H1 (cell line): ENCODE measurements at regions not wholly inside any gene's neighbourhood (a gene's known extent, or its start where the extent isn't known, plus 50 kb on each side); places are given as distances from the start of the nearest gene placed in this dataset.

ENCODE experiments used
- CTCF ChIA-PET: fragments of 300-600 bp; sonication (Branson Sonifier 250); formaldehyde crosslinking; loops from one replicate; lab custom pipeline; 2021; ENCODE audit not compliant: partially characterized antibody; lab: Charles Lee
- POLR2A ChIA-PET: fragments of 300-600 bp; sonication (Branson Sonifier 250); formaldehyde crosslinking; loops from one replicate; lab custom pipeline; 2021; ENCODE audit warnings: inconsistent platforms; ENCODE audit not compliant: partially characterized antibody; lab: Charles Lee
- DNase-seq, 2 experiments: peaks; one replicate each; pipeline versions ENCODE4 v3.0.0 to v3.0.0-alpha.2; 2010 to 2022; ENCODE audit warnings: low spot score in 2 of 2, low read depth in 1 of 2, mixed read lengths in 1 of 2
- FAIRE-seq: peaks from 2 replicates; lab custom pipeline; 2011; peaks lifted over from hg19 to GRCh38; lab: Jason Lieb, UNC
- H2AFZ ChIP-seq: 2 replicates; pipeline ENCODE4 v1.8.1; 2012; ENCODE audit warnings: low read length, inconsistent platforms
- H2AK5ac ChIP-seq: 2 replicates; pipeline ENCODE4 v1.6.1; 2013; ENCODE audit warnings: low read depth, low read length
- H2BK120ac ChIP-seq: replicated peaks from 2 replicates; pipeline ENCODE3; 2013; ENCODE audit warnings: low read depth, low read length, inconsistent platforms
- H2BK12ac ChIP-seq: 2 replicates; pipeline ENCODE4 v1.6.1; 2013; ENCODE audit warnings: low read depth, low read length
- H2BK15ac ChIP-seq: 2 replicates; pipeline ENCODE4 v1.6.1; 2013; ENCODE audit warnings: low read length
- H2BK20ac ChIP-seq: 2 replicates; pipeline ENCODE4 v1.6.1; 2013; ENCODE audit warnings: low read length
- H2BK5ac ChIP-seq: 2 replicates; pipeline ENCODE4 v1.6.1; 2013; ENCODE audit warnings: low read depth, low read length
- H3K14ac ChIP-seq: 2 replicates; pipeline ENCODE4 v1.6.1; 2013; ENCODE audit warnings: inconsistent platforms; ENCODE audit not compliant: insufficient read length
- H3K18ac ChIP-seq: 2 replicates; pipeline ENCODE4 v1.6.1; 2013; ENCODE audit warnings: low read length; ENCODE audit errors: extremely low read depth
- H3K23ac ChIP-seq: 2 replicates; pipeline ENCODE4 v1.6.1; 2013; ENCODE audit warnings: inconsistent platforms; ENCODE audit not compliant: insufficient read length
- H3K23me2 ChIP-seq: 2 replicates; pipeline ENCODE4 v1.6.1; 2013; ENCODE audit warnings: low read depth, low read length
- H3K27ac ChIP-seq: 2 replicates; pipeline ENCODE4 v1.6.1; 2011; ENCODE audit warnings: low read depth, low read length, inconsistent platforms
- H3K27me3 ChIP-seq, 4 experiments: replicated peaks in 1 of 4; 1 replicate in 1 of 4; 2 replicates in 3 of 4; pipeline versions ENCODE4 v1.6.1 to v1.8.1; 2011 to 2013; ENCODE audit warnings: low read length in 3 of 4, mild to moderate bottlenecking in 3 of 4, inconsistent platforms in 2 of 4, mixed read lengths in 2 of 4, moderate library complexity in 1 of 4; ENCODE audit not compliant: control insufficient read depth in 3 of 4, insufficient read depth in 3 of 4; ENCODE audit errors: extremely low read depth in 1 of 4
- H3K36me3 ChIP-seq, 4 experiments: 2 replicates each; pipeline versions ENCODE4 v1.6.1 to v1.8.1; 2011 to 2013; ENCODE audit warnings: mild to moderate bottlenecking in 4 of 4, low read length in 3 of 4, moderate library complexity in 2 of 4, control low read depth in 1 of 4, inconsistent platforms in 1 of 4; ENCODE audit not compliant: insufficient read depth in 4 of 4, control insufficient read depth in 2 of 4
- H3K4ac ChIP-seq: replicated peaks from 2 replicates; pipeline ENCODE3; 2013; ENCODE audit warnings: low read length, low read depth, mixed read lengths, inconsistent platforms; ENCODE audit not compliant: insufficient read length
- H3K4me1 ChIP-seq, 4 experiments: replicated peaks in 1 of 4; 1 replicate in 1 of 4; 2 replicates in 3 of 4; pipeline versions ENCODE4 v1.6.1 to v1.8.1; 2011 to 2013; ENCODE audit warnings: low read length in 3 of 4, inconsistent platforms in 2 of 4, mixed read lengths in 1 of 4; ENCODE audit not compliant: insufficient read depth in 4 of 4, control insufficient read depth in 3 of 4
- H3K4me2 ChIP-seq, 2 experiments: 2 replicates each; pipeline versions ENCODE4 v1.6.1 to v1.8.1; 2011 to 2013; ENCODE audit warnings: low read depth in 2 of 2, low read length in 2 of 2, control low read depth in 1 of 2, inconsistent platforms in 1 of 2, mild to moderate bottlenecking in 1 of 2; ENCODE audit not compliant: insufficient read depth in 1 of 2
- H3K4me3 ChIP-seq, 4 experiments: fragments of 200-600, 300-600 bp in 1 of 4; sonication (generic), shearing (Covaris generic), sonication (Bioruptor Twin) in 1 of 4; 2 replicates each; pipeline versions ENCODE4 v1.5.1 to v1.8.1; 2011 to 2016; ENCODE audit warnings: low read length in 4 of 4, low read depth in 3 of 4, control low read depth in 2 of 4, inconsistent platforms in 2 of 4, mild to moderate bottlenecking in 2 of 4, mixed read lengths in 1 of 4, moderate library complexity in 1 of 4; ENCODE audit not compliant: insufficient read depth in 2 of 4; ENCODE audit errors: extremely low read depth in 1 of 4
- H3K56ac ChIP-seq: replicated peaks from 2 replicates; pipeline ENCODE3; 2013; ENCODE audit warnings: low read depth, mild to moderate bottlenecking, mixed read lengths, low read length, inconsistent platforms; ENCODE audit not compliant: insufficient read length
- H3K79me1 ChIP-seq: 2 replicates; pipeline ENCODE4 v1.6.1; 2013; ENCODE audit warnings: low read depth, low read length, control low read depth
- H3K79me2 ChIP-seq, 2 experiments: 2 replicates each; pipeline versions ENCODE4 v1.6.1 to v1.8.1; 2012 to 2013; ENCODE audit warnings: low read length in 2 of 2, mild to moderate bottlenecking in 2 of 2, inconsistent platforms in 1 of 2; ENCODE audit not compliant: insufficient read depth in 2 of 2, control insufficient read depth in 1 of 2
- H3K9ac ChIP-seq, 4 experiments: replicated peaks in 1 of 4; 1 replicate in 1 of 4; 2 replicates in 3 of 4; pipeline versions ENCODE4 v1.6.1 to v1.8.1; 2011 to 2013; ENCODE audit warnings: low read depth in 3 of 4, low read length in 3 of 4, control low read depth in 2 of 4, mild to moderate bottlenecking in 2 of 4, moderate library complexity in 2 of 4, inconsistent platforms in 1 of 4; ENCODE audit errors: extremely low read depth in 1 of 4
- H3K9me3 ChIP-seq, 2 experiments: 2 replicates each; pipeline versions ENCODE4 v1.6.1 to v1.8.1; 2012 to 2013; ENCODE audit warnings: mild to moderate bottlenecking in 2 of 2, moderate library complexity in 2 of 2, control low read depth in 1 of 2, inconsistent platforms in 1 of 2, low read depth in 1 of 2, low read length in 1 of 2, mixed read lengths in 1 of 2; ENCODE audit not compliant: insufficient read depth in 2 of 2
- H4K20me1 ChIP-seq, 2 experiments: replicated peaks in 1 of 2; 2 replicates each; pipeline versions ENCODE3 to v1.8.1; 2011 to 2013; ENCODE audit warnings: inconsistent platforms in 2 of 2, low read length in 2 of 2, mild to moderate bottlenecking in 1 of 2; ENCODE audit not compliant: insufficient read depth in 2 of 2, control insufficient read depth in 1 of 2
- H4K5ac ChIP-seq: 2 replicates; pipeline ENCODE4 v1.6.1; 2013; ENCODE audit warnings: low read length, low read depth, mixed read lengths, inconsistent platforms; ENCODE audit not compliant: insufficient read length
- H4K8ac ChIP-seq: 2 replicates; pipeline ENCODE4 v1.8.0; 2013; ENCODE audit warnings: mild to moderate bottlenecking, moderate library complexity, low read length, inconsistent platforms; ENCODE audit not compliant: insufficient read depth; ENCODE audit errors: extremely low read depth
- H4K91ac ChIP-seq: replicated peaks from 2 replicates; pipeline ENCODE3; 2013; ENCODE audit warnings: low read length, mixed read lengths, inconsistent platforms; ENCODE audit not compliant: insufficient read length
- EP300 ChIP-seq, 2 experiments: IDR thresholded peaks; 1 replicate in 1 of 2; 2 replicates in 1 of 2; pipeline ENCODE4 v1.6.1; 2011 to 2012; ENCODE audit warnings: low read depth in 2 of 2, low read length in 2 of 2, mild to moderate bottlenecking in 2 of 2, borderline replicate concordance in 1 of 2, inconsistent platforms in 1 of 2, moderate library complexity in 1 of 2
- POU5F1 ChIP-seq: IDR thresholded peaks from 2 replicates; pipeline ENCODE4 v1.6.1; 2011; ENCODE audit warnings: low read depth, mild to moderate bottlenecking, low read length, moderate library complexity
- SAP30 ChIP-seq: fragments of 300-600 bp; sonication (generic); IDR thresholded peaks from 2 replicates; pipeline ENCODE4 v1.7.1; 2012; ENCODE audit warnings: low read length, moderate library complexity, mild to moderate bottlenecking, inconsistent platforms; ENCODE audit not compliant: insufficient read depth, insufficient replicate concordance
- whole genome bisulfite sequencing, 2 experiments: shearing (Covaris generic) in 1 of 2; methylation state at CpG; one replicate each; pipeline versions ENCODE4 v1.1.6 to v1.1.7; 2013 to 2015; ENCODE audit warnings: low lambda C conversion rate in 2 of 2, mixed read lengths in 2 of 2, inconsistent platforms in 1 of 2, low coverage in 1 of 2, missing lambda C conversion rate in 1 of 2; ENCODE audit not compliant: insufficient replicate concordance in 2 of 2, insufficient coverage in 1 of 2, insufficient read length in 1 of 2; ENCODE audit errors: extremely low coverage in 1 of 2, missing lambda C conversion rate in 1 of 2; 5-methylcytosine and 5-hydroxymethylcytosine counted together

- DNase-seq = no peak
- H2AFZ ChIP-seq = 0 out of 2 replicates have a peak overlapping the region, but pooled peaks have one; percentile 5
- no peak overlapping the region for H3K9ac ChIP-seq
- no peak overlapping the region for H2BK15ac ChIP-seq
- no peak overlapping the region for H4K5ac ChIP-seq
- H4K20me1 ChIP-seq = no peaks in the 10 kb centered on the region
- H3K14ac ChIP-seq = no peak overlapping the region
- no peaks in the 10 kb centered on the region for H3K79me2 ChIP-seq
- H3K4me3 ChIP-seq = no peak overlapping the region
- no peak overlapping the region for H3K27ac ChIP-seq
- no peak overlapping the region for H4K91ac ChIP-seq
- no peaks in the 10 kb centered on the region for H3K4me1 ChIP-seq
- H3K9me3 ChIP-seq = no peaks in the 10 kb centered on the region
- CTCF ChIA-PET = interaction anchor here (0.6 kb wide), 1 partner anchor 921 kb away, joined by 3 read pairs; no protein-coding TSS in a partner anchor
- H3K4ac ChIP-seq = no peak overlapping the region
- H2AK5ac ChIP-seq = no peak overlapping the region
- no peak overlapping the region for H3K18ac ChIP-seq
- no peak for FAIRE-seq
- H2BK5ac ChIP-seq = no peak overlapping the region
- no peak overlapping the region for H2BK120ac ChIP-seq
- no peak overlapping the region for H3K23ac ChIP-seq
- H2BK20ac ChIP-seq = no peak overlapping the region
- no peak overlapping the region for H4K8ac ChIP-seq
- WGBS, 2 experiments = 97% methylated on average over 2 of the region's 2 CpGs; no CpG with 5 or more reads in 1 of the 2 experiments
- H3K23me2 ChIP-seq = no peaks in the 10 kb centered on the region
- POLR2A ChIA-PET = no interaction called here
- no peaks in the 10 kb centered on the region for H3K36me3 ChIP-seq
- no peak overlapping the region for H3K56ac ChIP-seq
- H2BK12ac ChIP-seq = no peak overlapping the region
- no peaks in the 10 kb centered on the region for H3K27me3 ChIP-seq
- no peaks in the 10 kb centered on the region for H3K79me1 ChIP-seq
- no peak overlapping the region for H3K4me2 ChIP-seq
- no peak for TF ChIP-seq POU5F1
- no peak for TF ChIP-seq SAP30
- TF ChIP-seq EP300 (IDR thresholded peaks at IDR 0.05; ENCODE audit: borderline replicate concordance in 1 of 2, low read depth in 2 of 2, low read length in 2 of 2) = no peak
Measured at GRCh38 chr12:86826051-86826450, 569.9 kb upstream of the MGAT4C start.
